ENCODE measurements at regions not wholly inside any gene's neighbourhood (a gene's known extent, or its start where the extent isn't known, plus 50 kb on each side); places are given as distances from the start of the nearest gene placed in this dataset.

- POLR2A ChIA-PET (ENCODE audit: unreplicated experiment): no interaction called here
- H4K91ac ChIP-seq (ENCODE audit: insufficient read depth, low read depth, low read length): no peak overlapping the region
- H2AFZ ChIP-seq (replicated peaks; ENCODE audit: low read length, poor library complexity): no peak overlapping the region
- no peak overlapping the region for H3K4me2 ChIP-seq (ENCODE audit: low read depth, low read length)
- no peak overlapping the region for H3K27ac ChIP-seq (ENCODE audit: insufficient read depth, low read length)
- no peak for ATAC-seq (ENCODE audit: low read depth)
- intact Hi-C loops (cut with micrococcal nuclease) (no loop called here), dilution Hi-C loops (cut with HindIII; ENCODE audit: low sequenced_read_pairs, unreplicated experiment) (no loop called here), in situ Hi-C loops (cut with MboI; ENCODE audit: low sequenced_read_pairs) (no loop called here)
- H3K14ac ChIP-seq (replicated peaks; ENCODE audit: low read depth, low read length): no peak overlapping the region
- no TSS peak for BruUV-seq (replicated peaks)
- no peaks in the 10 kb centered on the region for H4K20me1 ChIP-seq (ENCODE audit: insufficient read depth, low read length)
- CTCF ChIA-PET: interaction anchor here (0.7 kb wide), 1 partner anchor 22 kb away, joined by 3 read pairs; no protein-coding TSS in a partner anchor
- H2AK9ac ChIP-seq (replicated peaks; ENCODE audit: low read depth, low read length, poor library complexity): no peak overlapping the region
- H2BK120ac ChIP-seq (ENCODE audit: low read depth, low read length): no peak overlapping the region
- H3K36me3 ChIP-seq (ENCODE audit: control insufficient read depth, insufficient read depth, low read length): no peaks in the 10 kb centered on the region
- no peak overlapping the region for H4K8ac ChIP-seq (ENCODE audit: low read depth in 2 of 2, low read length in 2 of 2)
- no peak overlapping the region for H3K4ac ChIP-seq (ENCODE audit: low read depth, low read length)
- H2BK15ac ChIP-seq (ENCODE audit: low read depth, low read length): no peak overlapping the region
- no peak overlapping the region for H2AK5ac ChIP-seq (ENCODE audit: low read depth, low read length)
- H2BK5ac ChIP-seq (ENCODE audit: low read depth, low read length, poor library complexity, severe bottlenecking): no peak overlapping the region
- H3K9me3 ChIP-seq (ENCODE audit: control insufficient read depth, insufficient read depth, low read length): peaks cover 2% of the 10 kb centered on the region; the same call in 1 of the 2 replicates
- H3K23ac ChIP-seq (ENCODE audit: low read depth, low read length): no peak overlapping the region
- H3K18ac ChIP-seq (ENCODE audit: low read depth, low read length): no peak overlapping the region
- no peaks in the 10 kb centered on the region for H3K27me3 ChIP-seq (ENCODE audit: control insufficient read depth, insufficient read depth, low read length)
- H2BK20ac ChIP-seq (ENCODE audit: low read depth, low read length): no peak overlapping the region
- H3K4me1 ChIP-seq (ENCODE audit: control insufficient read depth, insufficient read depth, low read length): peaks cover 9% of the 10 kb centered on the region
- no peak for TF ChIP-seq RAD21 (IDR thresholded peaks at IDR 0.05; ENCODE audit: low read length)
- no peak for TF ChIP-seq RCOR1 (IDR thresholded peaks at IDR 0.05; ENCODE audit: insufficient replicate concordance, low read length)
- no peak for TF ChIP-seq BHLHE40 (IDR thresholded peaks at IDR 0.05; ENCODE audit: low read depth, low read length)
- TF ChIP-seq CHD1 (IDR thresholded peaks at IDR 0.05; ENCODE audit: low read depth, low read length): no peak
- no peak for TF ChIP-seq MAFK (IDR thresholded peaks at IDR 0.05; ENCODE audit: low read depth, low read length)
- TF ChIP-seq NFE2L2 (IDR thresholded peaks at IDR 0.05; ENCODE audit: low read depth, low read length): no peak
- TF ChIP-seq MXI1 (IDR thresholded peaks at IDR 0.05; ENCODE audit: borderline replicate concordance, low read depth, low read length): no peak
- TF ChIP-seq SMC3 (IDR thresholded peaks at IDR 0.05; ENCODE audit: low read depth, low read length): no peak
- no peak for TF ChIP-seq RFX5 (IDR thresholded peaks at IDR 0.05; ENCODE audit: low read depth, low read length)
- TF ChIP-seq CTCF (conservative IDR thresholded peaks at IDR 0.05; ENCODE audit: low read depth, low read length): no peak
- TF ChIP-seq MAZ (IDR thresholded peaks at IDR 0.05; ENCODE audit: borderline replicate concordance, low read depth, low read length): no peak
- TF ChIP-seq FOS (IDR thresholded peaks at IDR 0.05; ENCODE audit: low read depth, low read length): no peak
- no peak for TF ChIP-seq ELK1 (IDR thresholded peaks at IDR 0.05; ENCODE audit: borderline replicate concordance, low read depth, low read length)
- no peak for TF ChIP-seq POLR2A (IDR thresholded peaks at IDR 0.05; ENCODE audit: low read depth, low read length)
- TF ChIP-seq USF2 (IDR thresholded peaks at IDR 0.05; ENCODE audit: low read depth, low read length): no peak
- TF ChIP-seq CEBPB (IDR thresholded peaks at IDR 0.05; ENCODE audit: low read depth, low read length): no peak
- H3K9ac ChIP-seq (ENCODE audit: low read depth, low read length): no peak overlapping the region
- no CpG with 5 or more reads among the region's 2 CpGs for WGBS, 2 experiments (ENCODE audit: extremely low coverage in 2 of 2, insufficient read length in 1 of 2)
- no peak overlapping the region for H3K56ac ChIP-seq (ENCODE audit: extremely low read depth, insufficient read depth, low read length)
- peaks cover 8% of the 10 kb centered on the region; the same call in 1 of the 2 replicates for H3K9me1 ChIP-seq (ENCODE audit: insufficient read depth, low read length)
- no peak for DNase-seq
- no peak overlapping the region for H3K4me3 ChIP-seq (ENCODE audit: insufficient read depth, low read depth, low read length)
- H4K5ac ChIP-seq (ENCODE audit: low read depth, low read length): no peak overlapping the region
- H3K79me1 ChIP-seq (ENCODE audit: low read depth in 1 of 2, low read length in 2 of 2): no peaks in the 10 kb centered on the region
These were observed 405.5 kb downstream of the EFNB2 start for GRCh38 chr13:106129993-106130392.

Measured in IMR-90 (cell line).